HG03108 (cell line): ENCODE measurements at regions not wholly inside any gene's neighbourhood (a gene's known extent, or its start where the extent isn't known, plus 50 kb on each side); places are given as distances from the start of the nearest gene placed in this dataset.

Source experiments
- ATAC-seq: cut with Tn5 transposase; IDR thresholded peaks from one replicate; pipeline ENCODE4 v1.9.1; 2021; ENCODE audit warnings: moderate library complexity; ENCODE audit not compliant: unreplicated experiment

DNA sequence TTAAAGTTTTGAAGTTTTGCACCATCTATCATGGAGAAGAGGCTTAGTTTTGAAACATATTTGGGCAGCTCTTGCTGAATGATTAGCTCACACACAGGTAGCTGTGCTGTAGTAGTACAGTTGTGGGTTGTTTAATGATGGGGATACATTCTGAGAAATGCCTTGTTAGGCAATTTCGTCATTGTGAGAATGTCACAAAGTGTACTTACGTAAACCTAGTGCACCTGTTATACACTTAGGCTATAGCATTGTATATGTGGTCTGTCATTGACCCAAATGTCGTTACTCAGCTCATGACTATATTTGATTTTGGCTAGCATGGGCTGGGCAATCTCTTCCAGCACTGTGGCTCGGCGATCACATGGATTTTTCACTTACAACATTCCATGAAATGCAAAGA is 247.2 kb upstream of the IGFBP3 start:
- no peak for ATAC-seq

DNA sequence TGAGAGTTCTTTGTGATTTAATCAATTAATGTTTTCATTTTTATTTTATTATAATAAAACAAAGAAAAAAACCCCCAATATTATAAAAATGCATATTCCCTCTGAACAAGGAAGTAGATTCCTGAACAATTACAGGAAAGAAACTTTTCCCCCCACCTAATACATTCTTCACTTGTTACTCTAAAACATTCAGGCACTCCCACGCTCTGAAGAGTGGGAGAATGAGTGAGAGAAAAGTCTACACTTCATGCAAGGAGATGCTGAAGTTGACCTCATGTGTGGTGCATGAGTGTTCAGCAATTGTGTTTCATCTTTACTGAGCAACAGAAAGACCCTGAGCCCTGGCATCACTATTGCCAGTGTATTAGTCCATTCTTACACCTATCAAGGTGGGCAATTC is 244.2 kb upstream of the IGFBP3 start:
- no peak for ATAC-seq

DNA sequence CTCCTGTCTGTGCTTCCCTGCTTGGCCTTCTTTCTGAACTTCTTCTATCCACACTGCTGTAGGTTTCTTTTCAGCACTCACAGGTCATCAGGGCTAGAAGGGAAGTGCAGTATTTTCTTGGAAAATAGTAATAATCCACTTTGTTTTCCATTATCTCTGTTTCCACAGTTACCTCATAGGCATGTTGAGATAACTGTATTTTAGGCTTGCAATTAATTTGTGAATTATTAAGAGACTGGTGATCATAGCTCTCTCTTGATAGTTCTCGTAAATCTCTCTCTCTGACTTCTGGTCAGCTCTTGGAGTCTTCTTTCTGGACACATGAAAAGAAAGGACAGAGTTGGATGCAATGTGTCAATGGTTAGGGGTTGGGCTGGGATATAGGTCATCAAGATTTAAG is 243.6 kb upstream of the IGFBP3 start:
- no peak for ATAC-seq

DNA sequence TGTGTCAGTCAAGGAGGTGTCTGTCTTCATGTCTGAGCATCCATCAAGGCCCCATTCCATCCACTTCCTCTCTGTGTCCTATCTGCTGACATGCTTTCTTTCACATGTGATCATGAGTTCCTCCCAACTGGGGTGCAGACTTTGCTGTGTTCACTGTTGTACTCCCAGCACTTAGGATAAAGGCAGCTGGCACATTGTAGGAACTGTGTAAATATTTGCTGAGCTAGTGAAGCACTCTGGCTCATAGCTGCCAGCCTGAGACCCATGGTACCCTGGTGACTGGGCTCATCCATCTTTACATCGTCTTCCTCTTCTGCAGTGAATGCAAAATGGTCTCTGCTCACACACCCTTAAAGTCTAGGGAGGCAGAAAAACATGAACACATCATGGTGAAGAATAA is 242.2 kb upstream of the IGFBP3 start:
- ATAC-seq, result no peak

DNA sequence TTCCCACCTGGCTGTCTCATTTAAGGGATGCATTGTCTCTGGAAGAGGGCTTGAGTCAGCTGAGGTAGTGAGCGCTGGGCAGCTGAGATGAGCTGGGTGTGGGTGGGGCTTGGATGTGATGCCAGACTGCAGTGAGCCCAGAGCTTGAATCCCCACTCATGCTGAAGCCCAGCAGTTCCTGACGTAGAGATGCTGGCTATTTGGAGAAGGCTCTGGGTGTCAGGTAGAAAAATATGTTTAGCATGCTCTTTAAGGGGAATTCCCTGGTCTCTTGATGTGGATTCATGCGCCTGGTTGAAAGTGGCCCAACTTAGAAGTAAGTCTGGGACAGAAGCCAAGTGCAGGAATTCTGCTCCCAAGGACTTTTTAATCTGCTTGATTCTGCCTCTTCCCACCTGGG is 241.5 kb upstream of the IGFBP3 start:
- ATAC-seq, result no peak

DNA sequence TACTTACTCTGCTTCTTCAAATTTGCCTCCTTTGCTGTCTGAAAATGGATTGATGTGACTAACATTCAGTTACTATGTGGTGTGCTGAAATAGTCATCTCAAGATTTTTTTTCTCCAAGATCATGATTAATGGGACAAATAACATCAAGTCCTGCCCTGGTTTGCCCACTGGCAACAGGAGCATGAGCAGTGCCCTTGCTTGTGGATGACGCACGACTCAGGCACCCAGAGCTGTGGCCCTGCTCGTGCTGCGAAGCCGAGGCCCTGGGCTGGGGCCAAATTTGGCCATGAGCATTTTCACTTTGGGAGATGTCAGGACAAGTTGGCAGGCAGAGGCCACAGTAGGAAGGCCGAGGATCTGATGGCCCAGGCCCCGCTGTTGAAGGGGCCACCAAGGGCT is 239.8 kb upstream of the IGFBP3 start:
- no peak for ATAC-seq

DNA sequence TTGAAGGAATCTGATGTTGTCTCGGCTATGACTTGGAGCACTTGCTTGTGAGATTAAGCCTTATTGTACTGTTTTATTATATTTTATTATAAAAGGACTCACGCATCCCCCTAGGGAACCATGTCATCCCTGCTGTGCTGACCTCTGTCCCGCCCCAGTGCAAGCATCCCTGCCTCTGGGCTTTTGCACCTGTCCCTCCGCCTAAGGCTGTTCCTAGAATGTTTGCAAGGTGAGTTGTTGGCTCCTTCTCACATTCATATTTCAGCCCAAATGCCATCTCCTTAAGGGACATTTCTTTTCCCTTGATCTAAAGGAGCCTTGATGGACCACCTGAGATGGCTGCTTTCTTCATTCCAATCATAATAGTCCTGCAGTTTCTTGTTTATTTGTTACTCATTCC is 236.9 kb upstream of the IGFBP3 start:
- no peak for ATAC-seq

DNA sequence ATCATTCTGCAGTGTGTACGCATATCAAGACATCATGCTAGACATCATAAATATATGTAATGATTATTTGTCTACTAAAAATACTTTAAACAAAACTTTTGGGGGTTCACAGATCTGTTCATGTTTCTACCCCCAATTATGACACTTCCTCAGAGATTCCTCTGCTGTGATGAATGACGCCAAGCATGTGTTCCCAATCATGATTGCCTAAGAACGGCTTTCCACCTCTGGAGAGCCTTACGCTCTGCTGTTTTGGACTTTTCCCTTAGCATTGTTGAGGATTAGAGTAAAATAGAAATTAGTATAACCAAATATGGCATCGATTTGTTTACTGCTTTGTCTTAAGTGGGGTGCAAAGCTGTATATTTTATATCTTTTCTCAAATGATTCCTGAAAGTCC is 236.3 kb upstream of the IGFBP3 start:
- no peak for ATAC-seq

DNA sequence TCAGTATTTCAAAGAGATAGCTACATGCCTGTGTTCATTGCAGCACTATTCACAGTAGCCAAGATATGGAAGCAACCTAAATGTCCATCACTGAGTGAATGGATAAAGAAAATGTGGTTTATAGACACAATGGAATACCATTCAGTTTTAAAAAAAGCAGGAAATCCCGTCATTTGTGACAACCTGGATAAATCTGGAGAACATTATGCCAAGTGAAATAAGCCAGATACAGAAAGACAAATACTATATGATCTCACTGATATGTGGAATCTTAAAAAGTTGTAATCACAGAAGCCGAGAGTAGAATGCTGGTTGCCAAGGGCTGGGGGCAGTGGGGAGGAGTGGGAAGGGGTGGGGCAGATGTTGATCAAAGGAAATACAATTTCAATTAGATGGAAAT is 235.8 kb upstream of the IGFBP3 start:
- no peak for ATAC-seq

DNA sequence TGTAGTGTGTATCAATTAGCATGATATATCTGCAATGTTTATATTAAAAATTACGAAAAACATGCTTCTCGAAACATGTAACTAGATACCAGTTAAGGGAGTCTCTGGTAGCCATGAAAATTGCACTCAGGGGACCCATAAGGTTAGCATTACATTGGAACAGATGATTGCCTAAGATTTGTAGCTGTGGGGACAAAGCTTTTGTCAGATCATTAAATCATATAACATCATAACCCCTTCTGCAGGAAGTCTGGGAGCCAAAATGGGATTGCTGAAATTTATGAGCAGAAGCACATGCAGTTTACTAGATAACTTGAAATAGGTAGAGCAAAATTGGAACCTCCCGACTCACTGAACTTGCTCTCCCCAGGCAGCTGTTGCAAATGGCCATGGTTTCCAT is 235.0 kb upstream of the IGFBP3 start:
- ATAC-seq, result no peak

DNA sequence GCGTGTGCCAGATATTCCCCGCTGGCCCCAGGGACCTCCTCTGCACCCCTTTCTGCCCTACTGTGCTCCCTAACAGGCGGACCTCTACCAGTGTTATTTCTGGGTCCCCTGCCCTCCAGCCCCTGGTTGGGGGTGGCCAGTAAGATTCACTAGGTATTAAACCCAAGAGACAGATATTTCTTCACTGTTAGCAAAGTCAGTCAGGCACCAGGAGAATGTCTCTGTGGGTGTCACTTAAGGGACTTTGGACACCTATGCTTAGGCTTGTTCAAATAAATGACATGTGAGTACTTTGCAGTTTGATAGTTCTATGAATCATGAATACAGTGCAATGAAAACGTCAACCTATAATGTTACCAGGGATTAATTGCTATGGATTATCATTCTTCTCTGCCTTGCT is 234.3 kb upstream of the IGFBP3 start:
- no peak for ATAC-seq

DNA sequence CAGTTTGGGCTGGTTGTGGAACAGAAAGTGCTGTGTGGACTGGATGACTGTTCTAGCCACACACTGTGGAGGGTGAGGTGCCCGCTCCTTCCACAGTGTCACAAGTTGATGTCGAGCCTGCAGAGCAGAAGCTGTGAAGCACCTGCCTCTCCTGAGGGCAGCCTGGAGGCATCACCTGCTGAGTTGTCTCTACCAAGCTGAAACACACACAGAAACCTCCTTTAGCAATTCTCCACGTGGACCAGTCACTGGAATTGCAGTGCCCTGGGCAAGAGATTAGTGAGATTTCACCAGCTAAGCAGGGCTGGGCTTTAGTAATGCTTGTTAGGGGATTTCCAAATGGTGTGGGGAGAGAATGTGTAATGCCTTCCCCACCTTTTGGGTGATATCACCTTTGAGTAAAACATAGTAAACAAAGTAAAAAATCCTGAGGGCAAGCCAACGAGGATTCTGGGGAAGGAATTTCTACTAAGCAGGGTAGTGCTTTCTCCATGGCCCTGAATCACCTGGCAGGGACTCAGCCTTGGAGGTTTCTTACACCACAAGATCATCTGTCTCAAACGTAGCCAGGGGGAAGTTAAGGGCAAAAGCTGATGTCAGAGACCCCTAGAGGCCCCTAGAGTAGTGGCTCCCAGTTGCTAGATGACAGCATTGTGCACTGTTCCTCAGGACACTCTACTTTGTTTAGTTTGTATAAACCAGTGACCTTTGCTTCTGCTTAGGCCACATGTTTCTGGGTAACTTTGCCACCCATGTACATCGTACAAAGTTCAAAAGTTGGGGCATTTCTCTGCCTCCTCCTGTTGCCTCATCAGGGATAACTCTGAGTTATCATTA is 233.1 kb upstream of the IGFBP3 start:
- ATAC-seq, result no peak

DNA sequence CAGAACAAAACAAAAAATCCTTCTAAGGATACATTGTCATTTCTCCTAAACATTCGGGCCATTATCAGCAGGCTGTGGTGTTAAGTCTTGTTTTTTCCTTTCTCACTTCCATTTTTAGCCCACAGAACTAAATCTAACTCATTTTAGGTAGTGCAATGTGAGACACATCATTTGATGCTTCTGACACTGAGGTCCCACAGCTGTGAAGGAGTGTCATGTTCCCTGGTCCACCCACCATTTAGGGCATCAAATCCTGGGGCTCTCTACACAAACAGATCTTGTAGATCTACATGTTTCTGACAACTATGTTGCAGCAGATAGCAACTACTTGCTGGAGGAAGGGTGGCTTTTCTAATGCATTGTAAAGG is 232.5 kb upstream of the IGFBP3 start:
- ATAC-seq, result no peak

DNA sequence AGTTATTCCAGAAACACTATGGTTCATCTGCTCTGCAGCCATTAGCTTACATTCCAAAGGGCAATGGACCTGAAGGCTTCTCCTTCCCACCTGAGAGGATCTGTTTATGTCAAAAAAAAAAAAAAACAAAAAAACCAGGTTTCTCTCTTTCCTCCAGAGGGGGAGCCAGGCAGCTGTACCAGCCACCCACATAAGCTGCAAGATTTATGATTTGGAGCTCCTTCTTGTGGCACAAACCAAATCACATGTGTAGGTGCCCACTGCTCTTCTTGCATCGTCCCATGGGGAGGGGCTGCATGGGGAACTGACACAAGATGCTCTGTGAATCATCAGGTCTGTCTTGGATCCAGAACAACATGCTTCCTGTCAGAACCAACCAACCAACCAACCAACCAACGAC is 231.6 kb upstream of the IGFBP3 start:
- no peak for ATAC-seq

DNA sequence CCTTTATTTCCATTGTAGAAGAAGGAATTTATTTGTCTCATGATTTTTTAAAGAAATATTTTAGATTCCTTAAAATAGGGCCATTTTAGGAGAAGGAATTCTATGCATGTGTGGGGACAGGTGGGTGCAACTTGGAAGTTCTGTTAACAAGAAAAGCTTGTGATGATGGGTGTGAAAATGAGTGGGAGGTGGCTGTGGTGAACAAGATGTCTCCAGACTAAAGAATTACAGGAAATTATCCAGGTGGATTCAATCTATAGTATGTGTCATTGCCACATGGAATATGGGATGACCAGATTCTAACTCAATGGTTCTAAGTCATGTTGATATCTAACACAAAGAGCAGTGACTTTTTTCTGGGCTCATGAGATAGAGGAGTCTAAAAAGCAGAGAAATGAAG is 229.6 kb upstream of the IGFBP3 start:
- ATAC-seq, result no peak

DNA sequence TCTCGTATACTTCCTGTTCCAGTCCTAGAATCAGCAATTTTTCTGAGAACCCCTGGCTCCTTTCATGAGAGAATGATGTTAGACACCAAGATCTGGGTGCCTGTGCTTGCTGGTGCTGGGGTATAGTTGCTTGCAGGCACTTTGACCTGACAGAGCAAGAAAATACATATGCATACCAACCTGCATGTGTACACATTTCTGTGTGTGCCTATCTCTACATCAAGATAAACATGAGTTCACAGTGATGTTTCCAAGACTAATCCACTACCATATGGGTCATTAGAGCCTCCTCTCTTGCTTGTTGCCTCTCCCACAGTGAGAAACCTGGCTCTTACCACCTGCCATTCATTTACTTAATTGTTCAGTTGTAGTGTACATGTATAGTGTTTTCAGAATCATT is 229.1 kb upstream of the IGFBP3 start:
- ATAC-seq, result no peak

DNA sequence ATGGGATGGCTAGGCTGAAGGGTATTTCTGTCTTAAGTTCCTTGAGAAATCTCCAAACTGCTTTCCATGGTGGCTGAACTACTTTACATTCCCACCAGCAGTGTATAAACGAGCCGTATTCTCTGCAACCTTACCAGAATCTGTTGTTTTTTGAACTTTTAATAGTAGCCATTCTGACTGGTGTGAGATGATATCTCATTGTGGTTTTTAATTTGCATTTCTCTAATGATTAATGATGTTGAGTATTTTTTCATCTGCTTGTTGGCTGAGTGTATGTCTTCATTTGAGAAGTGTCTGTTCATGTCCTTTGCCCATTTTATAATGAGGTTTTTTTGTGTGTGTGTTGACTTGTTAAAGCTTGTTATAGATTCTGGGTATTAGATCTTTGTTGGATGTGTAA is 226.8 kb upstream of the IGFBP3 start:
- ATAC-seq, result no peak

DNA sequence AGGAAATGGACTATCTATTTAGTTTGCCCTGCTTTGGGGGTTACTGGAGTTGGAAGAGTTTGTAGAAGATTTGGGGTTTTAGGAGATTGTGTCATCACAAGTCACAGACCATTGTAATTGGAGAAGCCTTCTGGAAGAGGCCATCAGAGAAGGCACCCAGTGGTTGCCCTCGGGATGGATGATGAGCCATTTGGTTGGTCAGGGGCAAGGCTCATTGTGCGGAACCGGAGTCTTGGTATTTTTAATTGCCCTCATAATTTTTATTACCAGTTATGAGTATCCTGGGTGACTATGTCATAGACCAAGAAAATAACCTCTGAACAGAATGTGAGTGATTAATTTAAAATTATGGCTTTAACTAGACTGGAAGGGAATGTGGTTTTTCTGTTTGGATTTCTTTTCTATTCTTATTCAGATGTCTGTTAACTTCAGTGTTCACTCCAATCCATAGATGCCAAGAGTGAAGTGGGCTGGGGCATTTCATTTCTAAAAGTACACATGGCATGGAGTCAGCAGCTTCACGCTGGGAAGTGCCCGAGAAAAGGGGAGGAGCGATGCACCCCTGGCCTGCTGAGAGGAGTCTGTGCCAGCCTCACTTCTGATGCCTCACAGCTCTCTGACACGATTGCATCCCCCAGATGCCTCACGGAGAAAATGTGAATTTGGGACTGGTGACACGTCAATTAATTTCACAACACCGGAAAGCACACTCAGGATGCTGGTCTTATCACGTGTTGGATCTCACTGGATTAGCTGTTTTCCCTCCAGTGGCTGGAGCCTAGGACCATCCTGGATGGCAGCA is 225.6 kb upstream of the IGFBP3 start:
- ATAC-seq, result no peak

DNA sequence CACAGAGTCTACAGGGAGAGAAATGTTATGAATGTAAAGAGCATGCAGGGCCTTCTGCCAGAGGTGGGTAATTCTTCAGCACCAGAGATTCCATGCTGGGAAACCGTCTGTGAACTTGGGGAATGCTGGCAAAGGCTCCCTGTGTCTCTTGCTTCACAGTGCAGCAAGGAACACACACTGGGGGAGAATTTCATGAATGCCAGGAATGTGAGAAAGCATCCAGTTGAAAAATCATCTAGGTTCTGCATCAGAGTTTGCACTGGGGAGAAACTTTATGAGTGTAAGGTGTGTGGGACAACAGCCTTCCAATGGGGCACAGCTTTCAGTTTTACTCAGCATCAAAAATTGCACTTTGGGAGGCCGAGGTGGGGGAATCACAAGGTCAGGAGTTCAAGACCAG is 224.3 kb upstream of the IGFBP3 start:
- ATAC-seq, result no peak

DNA sequence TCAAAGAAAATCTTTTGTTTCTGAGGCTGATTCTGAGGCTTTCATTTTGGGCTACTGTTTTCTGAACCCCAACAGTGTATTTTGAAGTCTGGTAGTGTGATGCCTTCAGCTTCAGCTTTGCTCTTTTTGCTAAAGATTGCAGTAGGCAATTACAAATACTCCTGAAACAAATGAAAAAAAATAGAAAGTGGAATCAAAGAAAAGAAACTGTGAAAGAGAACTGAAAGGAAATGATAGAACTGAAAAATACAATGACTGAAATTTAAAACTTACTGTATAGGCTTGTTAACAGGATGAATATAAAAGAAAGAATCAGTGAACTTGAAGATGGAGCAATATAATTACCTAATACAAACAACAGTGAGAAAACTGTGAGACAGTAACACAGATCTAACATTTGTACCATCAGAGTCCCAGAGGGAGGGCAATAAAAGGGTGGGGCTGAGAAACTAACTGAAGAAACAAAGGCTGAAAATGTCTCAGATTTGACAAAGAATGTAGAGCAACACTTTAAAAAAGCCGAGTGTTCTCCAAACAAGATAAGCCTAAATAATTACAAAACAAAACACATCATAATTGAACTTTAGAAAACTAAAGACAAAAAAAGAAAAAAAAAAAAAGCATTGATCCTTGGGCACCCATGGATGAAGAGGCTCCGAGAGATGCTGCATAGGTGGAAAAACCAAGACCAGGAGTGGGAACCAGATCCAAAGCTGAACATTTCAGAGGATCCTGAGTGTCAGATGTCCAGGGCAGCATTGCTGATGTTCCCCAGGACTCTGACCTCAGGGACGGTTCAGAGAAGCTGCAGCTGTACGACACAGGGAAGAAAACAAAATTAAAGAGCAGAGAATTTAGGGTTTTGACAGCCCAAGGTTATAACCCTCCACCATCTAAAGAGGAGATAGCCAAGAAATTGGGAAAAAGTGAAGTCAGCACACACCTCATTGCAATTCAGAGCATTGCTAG is 223.2 kb upstream of the IGFBP3 start:
- ATAC-seq, result no peak

DNA sequence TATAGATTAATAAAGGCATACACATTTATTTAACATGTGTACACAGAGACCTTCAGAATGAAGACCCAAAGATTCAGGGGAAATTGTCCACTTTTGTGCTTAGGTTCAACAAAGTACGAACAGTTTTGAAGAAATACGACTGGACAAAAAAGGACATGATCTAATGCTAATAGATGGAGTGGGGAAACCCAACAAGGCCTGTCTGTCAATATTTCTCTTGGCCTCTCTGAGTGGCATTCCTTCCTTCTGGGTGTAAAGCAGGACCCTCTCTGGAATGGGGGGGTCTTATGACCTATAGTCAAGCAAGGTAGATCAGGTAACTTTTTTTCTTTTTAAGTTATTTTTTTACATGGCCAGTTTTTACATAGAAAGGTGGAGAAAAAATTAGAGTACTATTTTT is 222.3 kb upstream of the IGFBP3 start:
- ATAC-seq, result no peak
